Glutamatergic neuron (in vitro differentiated cells): ENCODE measurements at regions not wholly inside any gene's neighbourhood (a gene's known extent, or its start where the extent isn't known, plus 50 kb on each side); places are given as distances from the start of the nearest gene placed in this dataset.
"Not testable (repeated sequence)": the region's sequence is repeated elsewhere in the genome, so short reads cannot be mapped to it uniquely, and the experiment has no call there.

ENCODE experiments used
- DNase-seq: peaks from one replicate; pipeline ENCODE4 v3.0.0; 2022
- H3K27ac Mint-ChIP-seq: one replicate; pipeline ENCODE4 v1.8.0; 2020; ENCODE audit warnings: mild to moderate bottlenecking, mixed read lengths, inconsistent platforms; ENCODE audit not compliant: unreplicated experiment
- H3K27me3 Mint-ChIP-seq: one replicate; pipeline ENCODE4 v1.8.0; 2020; ENCODE audit warnings: mild to moderate bottlenecking, moderate library complexity, mixed read lengths, inconsistent platforms; ENCODE audit not compliant: unreplicated experiment
- H3K36me3 Mint-ChIP-seq: one replicate; pipeline ENCODE4 v1.8.0; 2020; ENCODE audit warnings: mild to moderate bottlenecking, mixed read lengths, inconsistent platforms; ENCODE audit not compliant: unreplicated experiment
- H3K4me1 Mint-ChIP-seq: one replicate; pipeline ENCODE4 v1.8.0; 2020; ENCODE audit warnings: mild to moderate bottlenecking, low read depth, mixed read lengths, inconsistent platforms; ENCODE audit not compliant: unreplicated experiment
- H3K4me3 Mint-ChIP-seq: one replicate; pipeline ENCODE4 v1.8.0; 2020; ENCODE audit warnings: mild to moderate bottlenecking, mixed read lengths, inconsistent platforms; ENCODE audit not compliant: unreplicated experiment
- H3K9me3 Mint-ChIP-seq: one replicate; pipeline ENCODE4 v1.8.0; 2020; ENCODE audit warnings: mild to moderate bottlenecking, moderate library complexity, mixed read lengths, inconsistent platforms; ENCODE audit not compliant: unreplicated experiment
- CTCF ChIP-seq: fragments of 200-600 bp; sonication (generic); IDR thresholded peaks from one replicate; pipeline ENCODE4 v1.5.0; 2021; ENCODE audit not compliant: partially characterized antibody, unreplicated experiment

- no peak for DNase-seq
- no peaks in the 10 kb centered on the region for H3K4me1 Mint-ChIP-seq
- H3K4me3 Mint-ChIP-seq, result no peak overlapping the region
- peaks cover 8% of the 10 kb centered on the region for H3K36me3 Mint-ChIP-seq
- peaks cover 2% of the 10 kb centered on the region for H3K27me3 Mint-ChIP-seq
- no peak overlapping the region for H3K27ac Mint-ChIP-seq
- no peak for TF ChIP-seq CTCF
- peaks cover 2% of the 10 kb centered on the region for H3K9me3 Mint-ChIP-seq
Measured at GRCh38 chr22:25461301-25461700, 103.2 kb upstream of the GRK3 start.

GRCh38 chr22:25462474-25463346, 101.8 kb upstream of the GRK3 start:
- peak; percentile 99 for TF ChIP-seq CTCF
- not testable (repeated sequence) for H3K9me3 Mint-ChIP-seq, H3K27me3 Mint-ChIP-seq, H3K36me3 Mint-ChIP-seq, H3K4me1 Mint-ChIP-seq, H3K4me3 Mint-ChIP-seq
- peak; percentile 96 for DNase-seq
- H3K27ac Mint-ChIP-seq, result peak overlapping the region; percentile 25

GRCh38 chr22:25463347-25463628, 101.2 kb upstream of the GRK3 start:
- DNase-seq, H3K36me3 Mint-ChIP-seq, H3K4me1 Mint-ChIP-seq, H3K9me3 Mint-ChIP-seq, H3K4me3 Mint-ChIP-seq, H3K27me3 Mint-ChIP-seq, H3K27ac Mint-ChIP-seq: not testable (repeated sequence)

- not testable (repeated sequence) for H3K4me3 Mint-ChIP-seq, H3K9me3 Mint-ChIP-seq, H3K4me1 Mint-ChIP-seq
Measured at GRCh38 chr22:25464326-25464725, 100.1 kb upstream of the GRK3 start.

GRCh38 chr22:25465949-25466348, 98.5 kb upstream of the GRK3 start:
- DNase-seq, result no peak
- Mint-ChIP-seq H3K36me3 (no peaks in the 10 kb centered on the region), H3K27ac (no peak overlapping the region), H3K27me3 (no peaks in the 10 kb centered on the region), H3K9me3 (peaks cover 2% of the 10 kb centered on the region), H3K4me1 (no peaks in the 10 kb centered on the region), H3K4me3 (no peak overlapping the region)
- TF ChIP-seq CTCF, result no peak

More at GRCh38 chr22:25464326-25464725, 100.1 kb upstream of the GRK3 start:
- DNase-seq, H3K27ac Mint-ChIP-seq, H3K27me3 Mint-ChIP-seq, H3K36me3 Mint-ChIP-seq: not testable (repeated sequence)

GRCh38 chr22:25472382-25472781, 92.1 kb upstream of the GRK3 start:
- Mint-ChIP-seq H3K4me1 (no peaks in the 10 kb centered on the region), H3K27me3 (no peaks in the 10 kb centered on the region), H3K4me3 (no peak overlapping the region), H3K36me3 (peaks cover 9% of the 10 kb centered on the region), H3K9me3 (peaks cover 6% of the 10 kb centered on the region), H3K27ac (no peak overlapping the region)
- no peak for TF ChIP-seq CTCF
- no peak for DNase-seq
